ENCODE measurements at regions not wholly inside any gene's neighbourhood (a gene's known extent, or its start where the extent isn't known, plus 50 kb on each side); places are given as distances from the start of the nearest gene placed in this dataset.
A peak's percentile ranks its signal among the peaks of the same experiment; 100 is the strongest.

DNA sequence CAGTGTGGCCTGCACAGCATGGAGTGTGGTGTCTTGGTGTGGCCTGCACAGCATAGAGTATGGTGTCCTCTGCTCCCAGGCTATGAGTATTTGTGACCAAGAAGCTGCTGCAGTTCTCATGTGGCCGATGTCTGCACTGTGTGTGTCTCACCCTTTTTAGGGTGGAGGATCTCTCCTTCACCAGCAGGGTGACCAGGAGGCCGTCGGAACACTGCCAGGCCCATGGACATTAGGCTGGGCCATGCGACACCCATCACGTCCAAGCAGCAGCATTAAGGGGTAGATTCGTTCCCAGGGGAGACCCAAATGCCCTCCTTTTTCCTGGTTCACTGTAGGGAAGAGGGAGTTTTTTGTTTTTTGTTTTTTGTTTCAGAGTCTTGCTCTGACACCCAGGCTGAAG is 115.3 kb upstream of the SPIN1 start:
- no peak overlapping the region for H3K4me2 ChIP-seq (ENCODE audit: low read length)
- ATAC-seq (peak; percentile 76), DNase-seq (ENCODE audit: low read depth, low spot score) (no peak)
- ChIA-PET POLR2A (no interaction called here), CTCF (no interaction called here), RAD21 (ENCODE audit: low non-redundant PET in 1 of 2, low total read pairs in 2 of 2, uncharacterized antibody in 2 of 2, unreplicated experiment in 2 of 2) (interaction anchor here in 1 of 2 experiments (0.7 kb wide), 1 partner anchor 445 kb away, joined by 3 read pairs; no protein-coding TSS in a partner anchor)
- H3K9me2 ChIP-seq (ENCODE audit: insufficient read depth), result no peaks in the 10 kb centered on the region
- no peaks in the 10 kb centered on the region for H3K27me3 ChIP-seq (ENCODE audit: insufficient read depth, low read length)
- no peak overlapping the region for H3K9ac ChIP-seq (ENCODE audit: low read length)
- peak; percentile 12; the same call in 1 of the 2 replicates for TF ChIP-seq RAD21 (IDR thresholded peaks at IDR 0.05; ENCODE audit: low read depth)
- TF ChIP-seq SIN3A (IDR thresholded peaks at IDR 0.05; ENCODE audit: low read depth), result no peak
- no peak for TF ChIP-seq POLR2A (IDR thresholded peaks at IDR 0.05; ENCODE audit: borderline replicate concordance, extremely low read depth, insufficient read depth, insufficient read length)
- no peak for TF ChIP-seq EZH2 (IDR thresholded peaks at IDR 0.05)
- TF ChIP-seq, protein P1, sequence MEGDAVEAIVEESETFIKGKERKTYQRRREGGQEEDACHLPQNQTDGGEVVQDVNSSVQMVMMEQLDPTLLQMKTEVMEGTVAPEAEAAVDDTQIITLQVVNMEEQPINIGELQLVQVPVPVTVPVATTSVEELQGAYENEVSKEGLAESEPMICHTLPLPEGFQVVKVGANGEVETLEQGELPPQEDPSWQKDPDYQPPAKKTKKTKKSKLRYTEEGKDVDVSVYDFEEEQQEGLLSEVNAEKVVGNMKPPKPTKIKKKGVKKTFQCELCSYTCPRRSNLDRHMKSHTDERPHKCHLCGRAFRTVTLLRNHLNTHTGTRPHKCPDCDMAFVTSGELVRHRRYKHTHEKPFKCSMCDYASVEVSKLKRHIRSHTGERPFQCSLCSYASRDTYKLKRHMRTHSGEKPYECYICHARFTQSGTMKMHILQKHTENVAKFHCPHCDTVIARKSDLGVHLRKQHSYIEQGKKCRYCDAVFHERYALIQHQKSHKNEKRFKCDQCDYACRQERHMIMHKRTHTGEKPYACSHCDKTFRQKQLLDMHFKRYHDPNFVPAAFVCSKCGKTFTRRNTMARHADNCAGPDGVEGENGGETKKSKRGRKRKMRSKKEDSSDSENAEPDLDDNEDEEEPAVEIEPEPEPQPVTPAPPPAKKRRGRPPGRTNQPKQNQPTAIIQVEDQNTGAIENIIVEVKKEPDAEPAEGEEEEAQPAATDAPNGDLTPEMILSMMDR (IDR thresholded peaks at IDR 0.05 in 2 of 3, conservative IDR thresholded peaks at IDR 0.05 in 1 of 3; ENCODE audit: borderline replicate concordance in 1 of 3, insufficient read depth in 1 of 3, low read depth in 2 of 3, low read length in 2 of 3), result peak in 2 of 3 experiments; percentile 22 to 23; a peak in 3 of 6 replicates
- no peaks in the 10 kb centered on the region for H3K36me3 ChIP-seq (ENCODE audit: control insufficient read depth in 1 of 2, insufficient read depth in 2 of 2, low read length in 2 of 2)
- H2AFZ ChIP-seq (ENCODE audit: low read depth, low read length, poor library complexity, severe bottlenecking), result no peak overlapping the region
- no TSS peak for BruUV-seq (replicated peaks)
- H3K27ac ChIP-seq (ENCODE audit: low read depth, low read length), result no peak overlapping the region; the same call in 1 of the 2 replicates
- intact Hi-C loops (cut with micrococcal nuclease), result no loop called here
- no peaks in the 10 kb centered on the region for H3K9me3 ChIP-seq (ENCODE audit: control insufficient read depth in 1 of 2, insufficient read depth in 1 of 2, low read depth in 1 of 2, low read length in 2 of 2)
- no peaks in the 10 kb centered on the region for H4K20me1 ChIP-seq (ENCODE audit: insufficient read depth)
- H3K4me1 ChIP-seq (ENCODE audit: control insufficient read depth in 1 of 2, insufficient read depth in 2 of 2, low read length in 2 of 2), result peaks cover 12 to 22% of the 10 kb centered on the region in 2 experiments; a peak in 3 of 4 replicates
- no peak overlapping the region for H3K4me3 ChIP-seq (replicated peaks in 1 of 2; ENCODE audit: low read depth in 1 of 2, low read length in 2 of 2)
- no peaks in the 10 kb centered on the region for H3K79me2 ChIP-seq (ENCODE audit: insufficient read depth, low read length)

GRCh38 chr9:88270413-88270812 is 117.8 kb upstream of the SPIN1 start:
- Histone ChIP-seq H3K27me3 (ENCODE audit: insufficient read depth, low read length) (no peaks in the 10 kb centered on the region), H3K9me3 (ENCODE audit: control insufficient read depth in 1 of 2, insufficient read depth in 1 of 2, low read depth in 1 of 2, low read length in 2 of 2) (no peaks in the 10 kb centered on the region), H4K20me1 (ENCODE audit: insufficient read depth) (no peaks in the 10 kb centered on the region), H2AFZ (ENCODE audit: low read depth, low read length, poor library complexity, severe bottlenecking) (peak overlapping the region; percentile 98), H3K4me2 (ENCODE audit: low read length) (peak overlapping the region; percentile 68), H3K27ac (ENCODE audit: low read depth, low read length) (peak overlapping the region; percentile 37; the same call in 1 of the 2 replicates), H3K9ac (ENCODE audit: low read length) (no peak overlapping the region), H3K36me3 (ENCODE audit: control insufficient read depth in 1 of 2, insufficient read depth in 2 of 2, low read length in 2 of 2) (no peaks in the 10 kb centered on the region), H3K79me2 (ENCODE audit: insufficient read depth, low read length) (no peaks in the 10 kb centered on the region), H3K9me2 (ENCODE audit: insufficient read depth) (no peaks in the 10 kb centered on the region), H3K4me3 (replicated peaks in 1 of 2; ENCODE audit: low read depth in 1 of 2, low read length in 2 of 2) (peak overlapping the region in 1 of 2 experiments; percentile 24; a peak in 2 of 4 replicates), H3K4me1 (ENCODE audit: control insufficient read depth in 1 of 2, insufficient read depth in 2 of 2, low read length in 2 of 2) (peaks cover 12 to 22% of the 10 kb centered on the region in 2 experiments; a peak in 3 of 4 replicates)
- no TSS peak for BruUV-seq (replicated peaks)
- DNase-seq (ENCODE audit: low read depth, low spot score), result peak; percentile 12
- ChIA-PET POLR2A (no interaction called here), CTCF (no interaction called here), RAD21 (ENCODE audit: low non-redundant PET in 1 of 2, low total read pairs in 2 of 2, uncharacterized antibody in 2 of 2, unreplicated experiment in 2 of 2) (no interaction called here)
- intact Hi-C loops (cut with micrococcal nuclease), result no loop called here
- TF ChIP-seq, protein P2, sequence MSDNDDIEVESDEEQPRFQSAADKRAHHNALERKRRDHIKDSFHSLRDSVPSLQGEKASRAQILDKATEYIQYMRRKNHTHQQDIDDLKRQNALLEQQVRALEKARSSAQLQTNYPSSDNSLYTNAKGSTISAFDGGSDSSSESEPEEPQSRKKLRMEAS (IDR thresholded peaks at IDR 0.05), result no peak
- no peak for TF ChIP-seq SRF (IDR thresholded peaks at IDR 0.05; ENCODE audit: low read depth)
- peak; percentile 47; the same call in 1 of the 2 replicates for ATAC-seq
